Ammon's horn (tissue), 1 donor: ENCODE measurements at regions not wholly inside any gene's neighbourhood (a gene's known extent, or its start where the extent isn't known, plus 50 kb on each side); places are given as distances from the start of the nearest gene placed in this dataset.
"Not testable (repeated sequence)": the region's sequence is repeated elsewhere in the genome, so short reads cannot be mapped to it uniquely, and the experiment has no call there.

Source experiments
- DNase-seq: peaks from one replicate; pipeline ENCODE4 v3.0.0-alpha.2; 2016; ENCODE audit warnings: low spot score

GRCh38 chr3:8136553-8136952, 365.1 kb upstream of the LMCD1 start:
- DNase-seq, result no peak

GRCh38 chr3:8143186-8143585, 358.4 kb upstream of the LMCD1 start:
- DNase-seq, result peak; percentile 12

- no peak for DNase-seq
Observed at GRCh38 chr3:8145661-8146060, 356.0 kb upstream of the LMCD1 start.

GRCh38 chr3:8147711-8148110, 353.9 kb upstream of the LMCD1 start:
- no peak for DNase-seq

- DNase-seq, result no peak
Observed at GRCh38 chr3:8152821-8153418, 348.7 kb upstream of the LMCD1 start.

- no peak for DNase-seq
Observed at GRCh38 chr3:8153800-8154199, 347.8 kb upstream of the LMCD1 start.

GRCh38 chr3:8154617-8155016, 347.0 kb upstream of the LMCD1 start:
- DNase-seq, result no peak

GRCh38 chr3:8156138-8156537, 345.5 kb upstream of the LMCD1 start:
- DNase-seq, result no peak

- DNase-seq, result no peak
Observed at GRCh38 chr3:8156831-8157230, 344.8 kb upstream of the LMCD1 start.

- DNase-seq, result no peak
Observed at GRCh38 chr3:8157640-8158039, 344.0 kb upstream of the LMCD1 start.

- DNase-seq, result no peak
Observed at GRCh38 chr3:8164145-8164544, 337.5 kb upstream of the LMCD1 start.

- no peak for DNase-seq
Observed at GRCh38 chr3:8166014-8166413, 335.6 kb upstream of the LMCD1 start.

GRCh38 chr3:8170971-8171508, 330.6 kb upstream of the LMCD1 start:
- no peak for DNase-seq

GRCh38 chr3:8173892-8174291, 327.7 kb upstream of the LMCD1 start:
- no peak for DNase-seq

GRCh38 chr3:8176759-8177483, 324.7 kb upstream of the LMCD1 start:
- not testable (repeated sequence) for DNase-seq

- not testable (repeated sequence) for DNase-seq
Observed at GRCh38 chr3:8178516-8178915, 323.1 kb upstream of the LMCD1 start.

GRCh38 chr3:8182904-8183303, 318.7 kb upstream of the LMCD1 start:
- no peak for DNase-seq

- no peak for DNase-seq
Observed at GRCh38 chr3:8183627-8184026, 318.0 kb upstream of the LMCD1 start.

GRCh38 chr3:8186213-8186612, 315.4 kb upstream of the LMCD1 start:
- DNase-seq, result no peak

- no peak for DNase-seq
Observed at GRCh38 chr3:8187996-8188395, 313.6 kb upstream of the LMCD1 start.

GRCh38 chr3:8189051-8189450, 312.6 kb upstream of the LMCD1 start:
- DNase-seq, result no peak

GRCh38 chr3:8191406-8191805, 310.2 kb upstream of the LMCD1 start:
- no peak for DNase-seq

- no peak for DNase-seq
Observed at GRCh38 chr3:8197384-8197783, 304.2 kb upstream of the LMCD1 start.

GRCh38 chr3:8198605-8199004, 303.0 kb upstream of the LMCD1 start:
- no peak for DNase-seq
